Pancreas (tissue), 10 donors: ENCODE measurements at regions not wholly inside any gene's neighbourhood (a gene's known extent, or its start where the extent isn't known, plus 50 kb on each side); places are given as distances from the start of the nearest gene placed in this dataset.

ENCODE experiments used
- ATAC-seq, 4 donors: fragments of 200-7000 bp; cut with Tn5 transposase; one replicate each; pipeline versions ENCODE4 v1.8.0 to v1.9.1; 2020; ENCODE audit warnings: mild to moderate bottlenecking in 4 of 4, moderate library complexity in 4 of 4
- DNase-seq, 6 donors: peaks; one replicate each; pipeline ENCODE4 v3.0.0-alpha.2; 2020
- FAIRE-seq: peaks from 2 replicates; lab custom pipeline; 2012; peaks lifted over from hg19 to GRCh38; lab: Jason Lieb, UNC
- H3K27ac ChIP-seq, 4 donors: fragments of 200-600 bp; sonication (generic); 1 replicate in 3 of 4; 2 replicates in 1 of 4; pipeline versions ENCODE4 v1.5.0 to v1.8.0; 2020
- H3K27me3 ChIP-seq, 4 donors: fragments of 200-600 bp; one replicate each; pipeline ENCODE4 v1.8.0; 2021
- H3K36me3 ChIP-seq, 3 donors: fragments of 200-600 bp; sonication (generic) in 1 of 3; one replicate each; pipeline versions ENCODE4 v1.5.0 to v1.8.0; 2020 to 2021
- H3K4me1 ChIP-seq, 3 donors: fragments of 200-600 bp; one replicate each; pipeline ENCODE4 v1.8.0; 2021
- H3K4me3 ChIP-seq, 4 donors: fragments of 200-600 bp; sonication (generic) in 2 of 4; one replicate each; pipeline versions ENCODE4 v1.5.0 to v1.8.0; 2020 to 2021
- H3K9me3 ChIP-seq, 4 donors: fragments of 200-600 bp; one replicate each; pipeline ENCODE4 v1.8.0; 2021
- CTCF ChIP-seq, 4 donors: fragments of 200-600 bp; sonication (generic) in 3 of 4; IDR thresholded peaks; one replicate each; pipeline versions ENCODE4 v1.5.0 to v1.8.0; 2021; ENCODE audit warnings: antibody characterized with exemption in 4 of 4
- WGBS, 2 donors: extraction: QIAGEN DNeasy Blood & Tissue Kit; methylation state at CpG; one replicate each; pipeline ENCODE4 v1.1.7; 2013; 5-methylcytosine and 5-hydroxymethylcytosine counted together
- intact Hi-C, 3 donors: fragments of 100-400 bp; cut with DNase I; formaldehyde crosslinking; loops; one replicate each; pipeline versions ENCODE4 v1.11.1 to v1.14.2; 2022
- donor health status: healthy with polysubstance abuse.
- donor health status: DM: no; HTN: no; CAD: no; lungs with moderate emphysema.
- donor health status: DM: no; HTN: no; CAD: no.
- donor health status: control.
- donor health status: control.
- donor health status: Bipolar disorder and iron deficiency.
- donor health status: DM: yes; HTN: yes; CAD: no.
- donor health status: DM: no; HTN: no; CAD: no.
- donor health status: DM: no; HTN: no; CAD: no.
- donor health status: DM: yes; HTN: yes; CAD: no.

GRCh38 chr15:29970402-29970695, 112.4 kb upstream of the GOLGA8J start:
- peaks cover 0 to 6% (median 2%) of the 10 kb centered on the region in 4 donors for H3K27me3 ChIP-seq
- WGBS, 2 donors, result 23 to 29% methylated on average over 1 of the region's 1 CpG
- H3K4me3 ChIP-seq, result no peak overlapping the region
- H3K9me3 ChIP-seq, result no peaks in the 10 kb centered on the region
- intact Hi-C loops, result no loop called here
- no peaks in the 10 kb centered on the region for H3K36me3 ChIP-seq
- TF ChIP-seq CTCF (IDR thresholded peaks at IDR 0.05), result no peak
- FAIRE-seq (no peak), DNase-seq (no peak), ATAC-seq (peak in 2 of 4 donors; percentile 37 to 38)
- no peaks in the 10 kb centered on the region for H3K4me1 ChIP-seq
- no peak overlapping the region for H3K27ac ChIP-seq

GRCh38 chr15:29969562-29970401, 113.0 kb upstream of the GOLGA8J start:
- Histone ChIP-seq H3K27me3 (peaks cover 0 to 6% (median 2%) of the 10 kb centered on the region in 4 donors), H3K4me1 (no peaks in the 10 kb centered on the region), H3K4me3 (no peak overlapping the region), H3K36me3 (no peaks in the 10 kb centered on the region), H3K9me3 (no peaks in the 10 kb centered on the region), H3K27ac (no peak overlapping the region)
- FAIRE-seq, result no peak
- no peak for TF ChIP-seq CTCF (IDR thresholded peaks at IDR 0.05)
- intact Hi-C loops, result no loop called here
- DNase-seq, result no peak
- 84 to 89% methylated on average over 10 of the region's 10 CpGs for WGBS, 2 donors
- ATAC-seq, result no peak

GRCh38 chr15:29968895-29969561, 113.7 kb upstream of the GOLGA8J start:
- TF ChIP-seq CTCF (IDR thresholded peaks at IDR 0.05), result no peak
- H3K9me3 ChIP-seq, result no peaks in the 10 kb centered on the region
- DNase-seq, result peak in 2 of 6 donors; percentile 18 to 61
- peak in 3 of 4 donors; percentile 27 to 64 (median 51) for ATAC-seq
- FAIRE-seq, result no peak
- intact Hi-C loops, result no loop called here
- peaks cover 0 to 6% (median 2%) of the 10 kb centered on the region in 4 donors for H3K27me3 ChIP-seq
- H3K4me3 ChIP-seq, result peak overlapping the region; percentile 26 to 45 (median 38)
- no peaks in the 10 kb centered on the region for H3K4me1 ChIP-seq
- 16 to 27% methylated on average over 39 to 69 of the region's 69 CpGs for WGBS, 2 donors
- no peaks in the 10 kb centered on the region for H3K36me3 ChIP-seq
- H3K27ac ChIP-seq, result no peak overlapping the region

GRCh38 chr15:29968099-29968894, 114.5 kb upstream of the GOLGA8J start:
- H3K4me1 ChIP-seq, result no peaks in the 10 kb centered on the region
- no peaks in the 10 kb centered on the region for H3K9me3 ChIP-seq
- ATAC-seq, result peak in 3 of 4 donors; percentile 12 to 75 (median 48)
- no peak for TF ChIP-seq CTCF (IDR thresholded peaks at IDR 0.05)
- H3K27me3 ChIP-seq, result peaks cover 0 to 6% (median 2%) of the 10 kb centered on the region in 4 donors
- WGBS, 2 donors, result 6 to 14% methylated on average over 38 to 91 of the region's 91 CpGs
- H3K4me3 ChIP-seq, result peak overlapping the region; percentile 26 to 45 (median 38)
- DNase-seq, result peak in 3 of 6 donors; percentile 20 to 65 (median 52)
- no peaks in the 10 kb centered on the region for H3K36me3 ChIP-seq
- FAIRE-seq, result no peak
- H3K27ac ChIP-seq, result no peak overlapping the region
- intact Hi-C loops, result no loop called here
